NCI-H1048 (cell line): ENCODE measurements at regions not wholly inside any gene's neighbourhood (a gene's known extent, or its start where the extent isn't known, plus 50 kb on each side); places are given as distances from the start of the nearest gene placed in this dataset.

Source experiments
- DNase-seq: peaks from one replicate; lab custom pipeline; 2025; lab: John Stamatoyannopoulos, UW

GRCh38 chr6:14810021-14810420 is 435.8 kb upstream of the JARID2 start:
- DNase-seq = no peak

- no peak for DNase-seq
Observed at GRCh38 chr6:14811775-14812428, 434.0 kb upstream of the JARID2 start.

- no peak for DNase-seq
Observed at GRCh38 chr6:14814016-14814415, 431.9 kb upstream of the JARID2 start.

GRCh38 chr6:14816116-14816859 is 429.6 kb upstream of the JARID2 start:
- peak; percentile 95 for DNase-seq

GRCh38 chr6:14817074-14817473 is 428.8 kb upstream of the JARID2 start:
- DNase-seq = no peak

GRCh38 chr6:14818422-14818884 is 427.4 kb upstream of the JARID2 start:
- DNase-seq = no peak

- no peak for DNase-seq
Observed at GRCh38 chr6:14819001-14819400, 426.9 kb upstream of the JARID2 start.

- no peak for DNase-seq
Observed at GRCh38 chr6:14819840-14820420, 425.9 kb upstream of the JARID2 start.

- no peak for DNase-seq
Observed at GRCh38 chr6:14822012-14822553, 423.8 kb upstream of the JARID2 start.

- DNase-seq = no peak
Observed at GRCh38 chr6:14822679-14823078, 423.2 kb upstream of the JARID2 start.

GRCh38 chr6:14824060-14824459 is 421.8 kb upstream of the JARID2 start:
- no peak for DNase-seq

- no peak for DNase-seq
Observed at GRCh38 chr6:14824484-14825275, 421.2 kb upstream of the JARID2 start.

GRCh38 chr6:14826456-14826855 is 419.4 kb upstream of the JARID2 start:
- DNase-seq = no peak

- no peak for DNase-seq
Observed at GRCh38 chr6:14827354-14827753, 418.5 kb upstream of the JARID2 start.

- no peak for DNase-seq
Observed at GRCh38 chr6:14828201-14828611, 417.7 kb upstream of the JARID2 start.

GRCh38 chr6:14831070-14831469 is 414.8 kb upstream of the JARID2 start:
- no peak for DNase-seq

GRCh38 chr6:14831937-14832336 is 413.9 kb upstream of the JARID2 start:
- DNase-seq = no peak

- no peak for DNase-seq
Observed at GRCh38 chr6:14832427-14832826, 413.4 kb upstream of the JARID2 start.

GRCh38 chr6:14834851-14835530 is 410.9 kb upstream of the JARID2 start:
- no peak for DNase-seq

GRCh38 chr6:14837435-14837834 is 408.4 kb upstream of the JARID2 start:
- no peak for DNase-seq

GRCh38 chr6:14838133-14838583 is 407.7 kb upstream of the JARID2 start:
- DNase-seq = no peak
